Ishikawa (cell line): ENCODE measurements at regions not wholly inside any gene's neighbourhood (a gene's known extent, or its start where the extent isn't known, plus 50 kb on each side); places are given as distances from the start of the nearest gene placed in this dataset.

Experiments
- CEBPB ChIP-seq: IDR thresholded peaks from 2 replicates; pipeline ENCODE4 v1.6.1; 2012
- CREB1 ChIP-seq: IDR thresholded peaks from 2 replicates; pipeline ENCODE4 v1.6.1; 2012; ENCODE audit warnings: low read depth
- EGR1 ChIP-seq: IDR thresholded peaks from 2 replicates; pipeline ENCODE4 v1.6.1; 2012
- EP300 ChIP-seq: IDR thresholded peaks from 2 replicates; pipeline ENCODE4 v1.6.1; 2012; ENCODE audit warnings: borderline replicate concordance
- FOXM1 ChIP-seq: IDR thresholded peaks from 2 replicates; pipeline ENCODE4 v1.6.1; 2012; ENCODE audit warnings: low read depth, borderline replicate concordance
- MAX ChIP-seq: IDR thresholded peaks from 2 replicates; pipeline ENCODE4 v1.6.1; 2012
- NFIC ChIP-seq: IDR thresholded peaks from 2 replicates; pipeline ENCODE4 v1.6.1; 2012
- RAD21 ChIP-seq: IDR thresholded peaks from 2 replicates; pipeline ENCODE4 v1.6.1; 2012; ENCODE audit warnings: low read depth
- REST ChIP-seq: IDR thresholded peaks from 2 replicates; pipeline ENCODE4 v1.6.1; 2012; ENCODE audit warnings: low read depth, mild to moderate bottlenecking
- TAF1 ChIP-seq: IDR thresholded peaks from 2 replicates; pipeline ENCODE4 v1.6.1; 2012; ENCODE audit warnings: low read depth, mild to moderate bottlenecking
- TCF12 ChIP-seq: IDR thresholded peaks from 2 replicates; pipeline ENCODE4 v1.6.1; 2012; ENCODE audit warnings: low read depth
- TEAD4 ChIP-seq: IDR thresholded peaks from 2 replicates; pipeline ENCODE4 v1.6.1; 2012
- USF1 ChIP-seq: IDR thresholded peaks from 2 replicates; pipeline ENCODE4 v1.6.1; 2012
- YY1 ChIP-seq: IDR thresholded peaks from 2 replicates; pipeline ENCODE4 v1.6.1; 2012; ENCODE audit warnings: low read depth
- ZBTB7A ChIP-seq: IDR thresholded peaks from 2 replicates; pipeline ENCODE4 v1.6.1; 2012; ENCODE audit warnings: low read depth

GRCh38 chr1:239458144-239458500 lies 71.8 kb downstream of the CHRM3 start:
- TF ChIP-seq EGR1, result no peak
- no peak for TF ChIP-seq NFIC
- no peak for TF ChIP-seq MAX
- TF ChIP-seq TEAD4, result no peak
- no peak for TF ChIP-seq FOXM1
- no peak for TF ChIP-seq RAD21

GRCh38 chr1:239467730-239468129 lies 81.4 kb downstream of the CHRM3 start:
- TF ChIP-seq FOXM1 (no peak), EGR1 (no peak), TAF1 (no peak), CEBPB (no peak), CREB1 (no peak), TEAD4 (no peak), TCF12 (no peak)

GRCh38 chr1:239478069-239478468 lies 91.7 kb downstream of the CHRM3 start:
- TF ChIP-seq RAD21 (no peak), FOXM1 (no peak), ZBTB7A (no peak), EP300 (no peak), NFIC (no peak), TCF12 (no peak), CEBPB (no peak), TAF1 (no peak)

GRCh38 chr1:239483391-239483790 lies 97.0 kb downstream of the CHRM3 start:
- TF ChIP-seq MAX (no peak), EP300 (no peak), FOXM1 (no peak), ZBTB7A (no peak), CEBPB (no peak), TCF12 (no peak), YY1 (no peak), CREB1 (no peak)

- TF ChIP-seq TEAD4 (no peak), FOXM1 (no peak), CEBPB (no peak), REST (no peak), RAD21 (no peak), TCF12 (no peak), CREB1 (no peak), EGR1 (no peak), YY1 (no peak), MAX (no peak), TAF1 (no peak), ZBTB7A (no peak)
Measured at GRCh38 chr1:239493811-239494414, 107.5 kb downstream of the CHRM3 start.

- TF ChIP-seq EP300 (no peak), CEBPB (no peak), TEAD4 (no peak), MAX (no peak)
Measured at GRCh38 chr1:239505094-239505493, 118.7 kb downstream of the CHRM3 start.

GRCh38 chr1:239507826-239508225 lies 121.5 kb downstream of the CHRM3 start:
- no peak for TF ChIP-seq EP300
- TF ChIP-seq FOXM1, result no peak
- TF ChIP-seq CREB1, result no peak
- no peak for TF ChIP-seq MAX
- no peak for TF ChIP-seq TCF12
- no peak for TF ChIP-seq USF1
- no peak for TF ChIP-seq TEAD4
- TF ChIP-seq TAF1, result no peak
- TF ChIP-seq CEBPB, result no peak
- no peak for TF ChIP-seq YY1
- TF ChIP-seq RAD21, result no peak
- TF ChIP-seq ZBTB7A, result no peak
- TF ChIP-seq EGR1, result no peak
- no peak for TF ChIP-seq REST
- no peak for TF ChIP-seq NFIC
